Stimulated activated CD8-positive, alpha-beta memory T cell treated with anti-CD3 and anti-CD28 coated beads, Interleukin-4, amount 100 ng/mL, for 48 hours (primary cell): ENCODE measurements at regions not wholly inside any gene's neighbourhood (a gene's known extent, or its start where the extent isn't known, plus 50 kb on each side); places are given as distances from the start of the nearest gene placed in this dataset.

Experiments used
- DNase-seq: peaks from one replicate; pipeline ENCODE4 v3.0.0-alpha.2; 2020

DNA sequence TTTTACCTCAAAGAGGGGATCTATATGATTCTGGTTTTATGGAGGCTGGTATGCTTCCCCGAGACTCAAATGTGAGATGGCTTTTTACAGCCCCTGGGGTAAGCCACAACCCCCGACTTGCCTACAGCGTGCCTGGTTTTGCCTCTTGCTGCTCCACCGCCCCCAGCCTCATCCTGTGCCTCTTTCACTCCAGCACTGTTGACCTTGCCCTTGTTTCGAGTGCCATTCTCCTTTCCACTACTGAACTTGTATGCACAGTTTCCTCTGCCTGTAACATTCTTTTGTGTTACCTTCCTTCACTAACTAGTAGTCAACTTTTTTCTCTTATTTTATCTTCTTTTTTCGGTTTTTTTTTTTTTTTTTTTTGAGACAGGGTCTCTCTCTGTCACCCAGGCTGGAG, 219.0 kb upstream of the ZBED5 start:
- no peak for DNase-seq

DNA sequence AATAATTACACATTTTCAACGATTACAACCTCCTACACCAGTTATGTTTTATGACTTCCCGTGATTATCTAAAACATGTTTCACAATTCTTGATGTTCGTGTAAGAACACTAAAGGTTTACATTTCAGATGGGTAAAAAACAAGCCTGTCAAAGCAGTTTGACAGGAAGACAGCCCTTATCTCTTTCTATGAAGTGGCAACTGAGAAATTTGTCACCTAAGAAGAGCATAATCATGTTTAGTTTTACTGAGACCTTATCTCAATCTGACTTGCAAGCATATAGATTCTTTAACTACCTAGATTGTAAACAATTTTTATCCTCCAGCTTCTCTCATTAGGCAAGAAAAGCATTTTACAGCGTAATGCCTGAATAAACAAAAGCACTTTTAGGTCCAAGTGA, 218.4 kb upstream of the ZBED5 start:
- DNase-seq = no peak

DNA sequence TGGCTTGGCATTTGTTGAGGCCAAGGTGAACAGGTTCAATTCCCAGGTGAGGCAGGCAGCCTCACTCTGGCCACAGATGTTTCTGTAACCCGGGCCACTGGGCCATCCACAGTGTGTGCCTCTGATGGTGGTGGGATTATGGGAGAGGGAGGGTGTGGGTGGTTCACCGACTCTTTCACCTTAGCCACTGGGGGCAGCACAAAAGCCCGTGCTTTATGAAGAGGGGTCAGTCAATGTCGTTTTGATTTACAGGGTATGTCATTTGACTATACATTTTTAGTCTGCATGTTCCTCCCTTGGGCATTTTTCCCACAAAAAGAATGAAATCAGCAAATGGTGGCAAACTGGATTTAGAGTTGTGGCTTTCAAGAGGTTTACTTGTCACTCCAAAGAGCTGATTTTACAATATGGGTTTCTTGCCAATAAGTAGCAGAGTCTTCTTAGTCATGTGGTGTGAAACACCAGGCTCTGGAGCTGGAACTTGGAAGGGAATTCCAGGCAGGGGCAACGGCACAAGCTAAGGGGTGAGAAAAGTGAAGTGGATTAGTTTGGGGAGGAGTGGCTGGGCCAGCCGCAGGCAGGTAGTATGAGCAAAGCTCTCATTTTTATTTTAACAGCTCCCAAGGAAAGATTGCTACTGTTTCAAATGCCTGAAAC, 217.8 kb upstream of the ZBED5 start:
- DNase-seq = no peak

GRCh38 chr11:11074686-11075335, 217.0 kb upstream of the ZBED5 start:
- no peak for DNase-seq

- no peak for DNase-seq
Observed at GRCh38 chr11:11073996-11074395, 216.1 kb upstream of the ZBED5 start.

DNA sequence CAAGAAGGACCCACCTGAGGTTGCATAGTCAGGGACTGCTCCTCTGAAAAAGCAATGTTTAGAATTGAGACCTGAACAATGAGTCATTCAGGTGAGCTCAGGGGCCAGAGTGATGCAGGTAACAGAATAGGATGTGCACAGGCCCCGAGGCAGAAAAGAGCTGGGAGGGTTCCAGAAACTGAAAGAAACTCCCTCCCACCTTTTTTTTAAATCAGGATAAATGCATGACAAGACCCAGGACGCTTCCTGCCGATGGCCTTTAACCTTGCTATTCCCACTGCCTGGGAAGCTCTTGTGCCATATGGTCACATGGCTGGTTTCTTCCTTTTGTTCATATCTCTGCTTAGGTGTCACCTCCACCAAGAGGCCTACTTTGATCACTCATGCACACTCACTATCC, 214.2 kb upstream of the ZBED5 start:
- DNase-seq = no peak

- DNase-seq = no peak
Observed at GRCh38 chr11:11071486-11071885, 213.6 kb upstream of the ZBED5 start.

GRCh38 chr11:11070976-11071375, 213.1 kb upstream of the ZBED5 start:
- DNase-seq = no peak

DNA sequence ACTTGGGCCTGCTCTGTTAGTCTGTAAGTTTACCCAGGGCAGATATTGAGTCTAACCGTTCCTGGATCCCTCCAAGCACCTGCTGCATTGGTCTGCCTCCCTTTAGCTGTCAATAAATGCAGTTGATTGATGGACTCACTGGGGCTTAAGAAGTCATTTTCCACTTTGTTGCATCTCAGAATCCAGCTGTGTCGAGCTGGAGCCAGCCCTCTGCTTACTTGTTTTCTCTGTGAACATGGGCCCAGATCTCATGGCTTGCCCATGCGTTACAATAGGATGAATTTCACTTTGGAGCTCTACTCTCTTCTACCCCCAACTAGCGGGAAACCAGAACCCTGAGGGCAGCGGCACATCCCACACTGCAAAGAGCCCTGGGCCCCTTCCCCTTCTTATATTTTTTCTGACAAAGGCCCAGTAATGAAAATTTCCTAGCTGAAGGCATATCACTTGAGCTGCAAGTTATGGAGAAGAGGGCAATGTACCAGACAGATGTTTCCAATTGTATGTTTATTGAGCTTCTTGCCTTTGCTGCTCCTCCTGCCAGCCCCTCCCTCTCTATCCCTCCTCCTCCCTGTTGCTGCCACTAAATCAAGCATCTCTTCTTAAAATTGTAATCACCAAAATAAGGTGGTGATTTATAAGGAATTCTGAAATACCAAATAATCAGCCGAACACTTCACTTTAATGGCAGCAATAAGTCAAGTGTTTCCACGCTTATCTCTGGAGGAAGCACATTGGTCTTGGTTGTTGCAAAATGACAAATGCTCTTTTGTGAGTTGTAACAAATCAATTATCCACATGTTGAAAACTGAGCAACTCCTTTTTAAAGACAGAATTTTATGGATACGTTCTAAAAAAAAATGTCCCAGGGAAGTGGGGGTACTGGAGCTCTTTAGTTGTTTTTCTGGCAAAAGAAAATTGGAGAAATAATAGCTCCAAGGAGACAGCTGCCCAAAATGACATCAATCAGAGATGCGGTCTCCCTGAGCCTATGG, 212.3 kb upstream of the ZBED5 start:
- DNase-seq = no peak

DNA sequence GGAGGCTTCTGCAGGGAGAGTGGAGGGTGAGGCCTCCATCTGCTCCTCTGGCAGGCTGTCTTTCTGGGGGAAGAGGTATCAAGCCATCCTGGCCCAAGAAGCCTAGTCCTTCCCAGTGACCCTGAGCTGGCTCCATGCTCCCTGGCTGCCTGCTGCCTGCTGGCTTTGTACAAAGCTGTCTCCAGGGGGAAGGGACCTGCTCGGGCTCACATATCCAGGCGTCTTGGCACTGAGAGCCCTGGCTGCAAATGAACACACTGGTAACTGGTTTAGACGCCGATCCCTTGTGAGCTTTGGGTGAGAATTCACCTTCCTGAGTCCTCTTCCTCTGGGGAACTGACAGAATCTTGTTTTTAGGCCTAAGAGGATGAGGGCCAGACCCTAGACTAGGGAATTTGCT, 210.3 kb upstream of the ZBED5 start:
- DNase-seq = no peak

DNA sequence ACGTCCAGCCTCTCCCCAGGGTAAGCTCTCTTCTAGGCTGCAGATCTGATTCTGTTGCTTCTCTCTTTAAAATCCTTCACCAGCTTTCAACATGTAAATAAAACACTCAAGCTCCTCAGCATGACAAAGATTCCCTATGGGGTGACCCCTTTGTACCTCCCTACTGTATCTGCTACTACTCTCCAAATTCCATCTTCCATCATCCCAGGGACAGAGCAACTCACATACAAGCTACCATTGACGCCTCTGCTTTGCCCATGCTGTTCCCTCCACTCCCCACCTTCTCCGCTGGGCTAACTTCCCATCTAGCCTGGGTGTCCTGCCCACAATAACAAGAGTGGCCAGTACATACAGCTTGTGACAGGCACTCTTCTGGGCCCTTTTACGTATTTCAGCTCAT, 207.5 kb upstream of the ZBED5 start:
- no peak for DNase-seq

DNA sequence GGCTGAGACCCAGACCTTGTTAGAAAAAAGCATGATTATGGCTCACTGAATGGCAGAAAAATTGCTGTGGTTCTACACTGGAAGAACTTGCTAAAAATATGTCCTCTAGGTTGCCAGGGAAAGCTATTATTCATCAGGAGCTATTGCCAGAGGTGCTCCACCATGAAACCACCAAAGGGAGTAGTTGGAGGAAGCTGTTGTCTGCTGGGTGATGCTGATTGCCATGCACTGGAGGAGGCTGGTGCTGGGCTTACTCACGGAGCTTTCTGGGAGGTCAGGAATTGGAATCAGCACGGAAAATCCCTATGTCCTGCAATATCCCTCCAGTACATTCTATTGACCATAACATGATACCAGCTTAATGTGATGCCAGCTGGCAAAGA, 199.6 kb upstream of the ZBED5 start:
- DNase-seq = no peak

DNA sequence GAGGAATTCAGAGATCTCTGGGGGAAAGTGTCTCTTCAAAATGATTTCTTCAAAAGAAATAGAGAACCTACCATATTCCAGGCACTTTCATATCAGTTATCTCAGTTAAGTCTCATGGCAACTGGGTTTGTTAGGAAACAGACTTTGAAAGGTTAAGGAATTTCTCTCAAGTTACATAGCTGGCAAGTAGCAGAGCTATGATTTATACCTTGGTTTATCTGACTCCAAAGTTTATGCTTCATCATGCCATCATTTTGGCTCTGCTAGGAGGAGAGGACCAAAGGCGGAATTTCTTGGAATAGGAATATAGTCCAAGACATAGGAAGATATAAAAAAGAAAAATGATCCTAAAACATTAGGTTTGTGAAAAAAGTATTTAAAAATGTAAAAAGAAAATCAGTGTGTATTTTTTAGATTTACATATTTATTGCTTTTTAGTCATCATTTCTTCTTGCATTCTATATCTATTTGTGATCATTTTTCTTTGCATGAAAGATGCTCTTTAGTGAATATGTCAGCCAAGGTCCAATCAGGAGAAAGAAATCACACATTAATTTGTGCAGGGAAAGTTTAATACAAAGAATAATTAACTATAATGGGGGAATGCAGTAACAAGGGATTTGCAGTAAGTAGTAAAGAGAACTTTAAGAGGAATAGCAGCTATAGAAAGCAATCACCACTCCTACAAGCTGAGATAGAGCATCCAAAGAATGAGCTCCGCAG, 199.1 kb upstream of the ZBED5 start:
- DNase-seq = no peak

- DNase-seq = no peak
Observed at GRCh38 chr11:11056316-11056715, 198.5 kb upstream of the ZBED5 start.

- no peak for DNase-seq
Observed at GRCh38 chr11:11047851-11048610, 190.2 kb upstream of the ZBED5 start.

DNA sequence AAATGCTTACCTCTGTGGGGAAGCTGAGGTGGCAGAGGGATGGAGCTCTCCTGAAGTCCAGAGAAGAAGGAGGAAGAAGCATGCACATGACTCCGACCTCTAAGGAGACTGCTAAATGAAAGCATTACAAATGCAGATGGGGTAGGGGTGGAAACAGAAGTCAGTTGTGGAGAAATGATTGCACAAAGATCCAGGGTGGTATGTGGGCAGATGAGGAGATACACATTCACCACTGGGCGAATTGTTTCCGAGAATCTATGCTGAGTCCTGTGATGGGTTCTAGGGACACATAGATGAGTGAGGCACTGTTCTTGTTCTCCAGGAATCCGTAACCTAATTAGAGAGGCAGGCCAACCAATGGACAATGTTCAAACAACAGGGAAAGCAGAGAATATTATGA, 188.9 kb upstream of the ZBED5 start:
- DNase-seq = no peak

DNA sequence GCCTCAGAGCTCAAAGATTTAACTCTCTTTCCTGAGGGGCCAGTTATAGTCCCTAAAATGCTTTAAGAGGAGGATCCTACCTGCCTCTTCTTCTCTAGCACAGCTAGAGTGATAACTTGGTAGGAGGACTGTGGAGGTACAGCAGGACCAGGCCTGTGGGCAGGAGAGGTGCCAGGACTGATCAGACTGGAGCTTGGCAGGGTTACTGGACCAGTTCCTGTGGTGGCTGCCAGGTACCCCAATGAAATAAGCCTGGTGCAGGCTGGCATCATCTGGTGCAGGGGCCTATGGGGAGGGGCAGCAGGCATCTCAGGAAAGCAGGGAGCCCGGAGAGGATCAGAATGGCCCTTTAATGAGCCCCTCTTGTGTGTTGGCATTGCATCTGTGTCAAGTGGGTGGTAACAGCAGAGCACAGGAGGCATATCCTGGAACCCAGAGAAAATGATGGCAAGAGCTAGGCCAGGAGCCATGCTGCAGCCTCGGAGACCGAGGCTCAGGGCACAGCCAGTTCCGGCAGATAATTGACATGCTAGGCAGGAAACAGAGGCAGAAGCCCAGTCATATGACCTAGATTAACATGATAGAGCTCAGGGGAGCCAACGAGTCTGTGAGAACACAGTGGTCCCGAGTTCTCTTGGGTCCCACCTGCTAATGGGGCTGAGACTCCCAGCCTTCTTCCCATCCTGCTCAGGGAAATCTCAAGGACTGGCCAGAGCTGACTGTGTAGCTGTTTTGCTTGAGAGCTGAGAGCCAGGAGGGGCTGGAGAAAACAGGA, 187.5 kb upstream of the ZBED5 start:
- no peak for DNase-seq

GRCh38 chr11:11044137-11044855, 186.4 kb upstream of the ZBED5 start:
- DNase-seq = no peak

DNA sequence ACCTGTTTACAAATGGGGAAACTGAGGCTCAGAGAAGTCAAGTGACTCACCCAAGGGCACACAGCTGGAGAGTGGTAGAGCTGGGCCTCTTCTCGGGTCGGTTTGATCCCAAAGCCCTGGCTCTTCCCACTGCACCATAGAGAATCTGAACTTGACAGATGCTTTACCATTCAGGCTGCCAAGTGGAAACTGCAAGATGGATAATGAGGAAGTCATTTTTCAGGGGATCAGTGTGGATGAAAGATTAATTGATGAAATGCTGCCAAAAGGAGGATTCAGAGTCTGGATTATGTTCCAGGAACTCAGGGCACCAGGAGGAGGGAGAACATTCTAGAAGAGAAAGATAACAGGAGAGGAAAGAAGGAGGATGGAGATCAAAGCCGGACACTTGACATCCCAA, 185.9 kb upstream of the ZBED5 start:
- no peak for DNase-seq

DNA sequence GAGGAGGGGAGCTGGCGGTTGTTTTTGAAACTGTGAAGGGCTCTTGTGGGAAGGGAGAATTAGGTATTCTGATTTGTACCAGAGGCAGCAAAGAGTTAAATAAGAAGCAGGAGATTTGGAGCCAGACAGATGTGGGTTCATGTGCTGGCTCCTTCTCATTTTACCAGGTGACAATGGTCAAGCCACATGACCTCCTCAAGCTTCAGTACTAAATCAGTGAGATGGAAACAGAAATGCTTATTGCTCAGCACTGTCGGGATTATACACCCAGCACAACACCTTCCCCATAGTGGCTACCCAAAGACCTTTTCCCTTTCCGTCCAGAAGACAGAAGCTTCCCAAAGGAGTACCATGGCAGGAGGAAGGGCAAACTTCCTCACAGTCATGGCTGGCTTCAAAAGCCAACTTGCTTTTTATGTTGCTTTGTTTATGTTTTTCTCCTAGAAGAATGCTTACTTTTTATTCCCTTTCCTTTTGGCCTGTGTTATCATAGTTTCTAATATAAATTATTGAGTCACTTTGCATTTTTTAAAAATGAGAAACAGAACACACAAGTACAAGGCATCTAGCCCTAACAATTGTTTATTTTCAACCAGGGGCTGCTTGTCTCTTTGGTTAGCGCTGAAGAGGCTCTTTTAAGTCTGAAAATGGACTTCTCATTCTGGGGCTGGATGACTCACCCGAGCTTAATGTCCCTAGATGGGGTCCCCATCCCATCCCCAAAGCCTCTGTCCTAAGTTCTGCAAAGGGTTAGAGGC, 181.5 kb upstream of the ZBED5 start:
- DNase-seq = no peak
